ENCODE measurements at regions not wholly inside any gene's neighbourhood (a gene's known extent, or its start where the extent isn't known, plus 50 kb on each side); places are given as distances from the start of the nearest gene placed in this dataset.

GRCh38 chr12:22979854-22980469, 355.0 kb downstream of the ETNK1 start:
- H3K9me3 ChIP-seq (ENCODE audit: control insufficient read depth in 2 of 2, insufficient read depth in 1 of 2, low read length in 1 of 2), result no peaks in the 10 kb centered on the region
- no peaks in the 10 kb centered on the region for H3K27me3 ChIP-seq (ENCODE audit: control insufficient read depth in 2 of 2, insufficient read depth in 1 of 2, low read length in 1 of 2)
- WGBS, result 83% methylated on average over 5 of the region's 5 CpGs
- H3K36me3 ChIP-seq (ENCODE audit: control insufficient read depth in 2 of 2, insufficient read depth in 2 of 2, low read length in 1 of 2), result no peaks in the 10 kb centered on the region
- no peaks in the 10 kb centered on the region for H3K4me1 ChIP-seq (ENCODE audit: control insufficient read depth in 2 of 2, insufficient read depth in 2 of 2, low read length in 2 of 2)
- no peak overlapping the region for H3K27ac ChIP-seq (ENCODE audit: low read depth in 1 of 2, low read length in 1 of 2)
- no peak for DNase-seq (ENCODE audit: low read depth in 6 of 9, low spot score in 9 of 9)
- H3K4me3 ChIP-seq (ENCODE audit: low read length in 2 of 2), result no peak overlapping the region

GRCh38 chr12:22981711-22982110, 356.7 kb downstream of the ETNK1 start:
- H3K4me3 ChIP-seq (ENCODE audit: low read length in 2 of 2), result no peak overlapping the region
- no peak for DNase-seq (ENCODE audit: low read depth in 6 of 9, low spot score in 9 of 9)
- H3K36me3 ChIP-seq (ENCODE audit: control insufficient read depth in 2 of 2, insufficient read depth in 2 of 2, low read length in 1 of 2), result no peaks in the 10 kb centered on the region
- no peaks in the 10 kb centered on the region for H3K27me3 ChIP-seq (ENCODE audit: control insufficient read depth in 2 of 2, insufficient read depth in 1 of 2, low read length in 1 of 2)
- no peaks in the 10 kb centered on the region for H3K4me1 ChIP-seq (ENCODE audit: control insufficient read depth in 2 of 2, insufficient read depth in 2 of 2, low read length in 2 of 2)
- 94% methylated on average over 3 of the region's 3 CpGs for WGBS
- H3K27ac ChIP-seq (ENCODE audit: low read depth in 1 of 2, low read length in 1 of 2), result no peak overlapping the region
- H3K9me3 ChIP-seq (ENCODE audit: control insufficient read depth in 2 of 2, insufficient read depth in 1 of 2, low read length in 1 of 2), result no peaks in the 10 kb centered on the region

GRCh38 chr12:22982635-22983034, 357.7 kb downstream of the ETNK1 start:
- no peak for DNase-seq (ENCODE audit: low read depth in 6 of 9, low spot score in 9 of 9)
- Histone ChIP-seq H3K27ac (ENCODE audit: low read depth in 1 of 2, low read length in 1 of 2) (no peak overlapping the region), H3K27me3 (ENCODE audit: control insufficient read depth in 2 of 2, insufficient read depth in 1 of 2, low read length in 1 of 2) (no peaks in the 10 kb centered on the region), H3K4me3 (ENCODE audit: low read length in 2 of 2) (no peak overlapping the region), H3K4me1 (ENCODE audit: control insufficient read depth in 2 of 2, insufficient read depth in 2 of 2, low read length in 2 of 2) (no peaks in the 10 kb centered on the region), H3K36me3 (ENCODE audit: control insufficient read depth in 2 of 2, insufficient read depth in 2 of 2, low read length in 1 of 2) (no peaks in the 10 kb centered on the region), H3K9me3 (ENCODE audit: control insufficient read depth in 2 of 2, insufficient read depth in 1 of 2, low read length in 1 of 2) (no peaks in the 10 kb centered on the region)
- WGBS, result 95% methylated on average over 13 of the region's 13 CpGs

GRCh38 chr12:22986997-22987396, 362.0 kb downstream of the ETNK1 start:
- Histone ChIP-seq H3K27ac (ENCODE audit: low read depth in 1 of 2, low read length in 1 of 2) (no peak overlapping the region), H3K9me3 (ENCODE audit: control insufficient read depth in 2 of 2, insufficient read depth in 1 of 2, low read length in 1 of 2) (no peaks in the 10 kb centered on the region), H3K4me3 (ENCODE audit: low read length in 2 of 2) (no peak overlapping the region), H3K27me3 (ENCODE audit: control insufficient read depth in 2 of 2, insufficient read depth in 1 of 2, low read length in 1 of 2) (no peaks in the 10 kb centered on the region), H3K4me1 (ENCODE audit: control insufficient read depth in 2 of 2, insufficient read depth in 2 of 2, low read length in 2 of 2) (no peaks in the 10 kb centered on the region), H3K36me3 (ENCODE audit: control insufficient read depth in 2 of 2, insufficient read depth in 2 of 2, low read length in 1 of 2) (no peaks in the 10 kb centered on the region)
- WGBS, result 88% methylated on average over 1 of the region's 1 CpG
- DNase-seq (ENCODE audit: low read depth in 6 of 9, low spot score in 9 of 9), result no peak

- Histone ChIP-seq H3K9me3 (ENCODE audit: control insufficient read depth in 2 of 2, insufficient read depth in 1 of 2, low read length in 1 of 2) (no peaks in the 10 kb centered on the region), H3K4me3 (ENCODE audit: low read length in 2 of 2) (no peak overlapping the region), H3K27me3 (ENCODE audit: control insufficient read depth in 2 of 2, insufficient read depth in 1 of 2, low read length in 1 of 2) (no peaks in the 10 kb centered on the region), H3K36me3 (ENCODE audit: control insufficient read depth in 2 of 2, insufficient read depth in 2 of 2, low read length in 1 of 2) (no peaks in the 10 kb centered on the region), H3K4me1 (ENCODE audit: control insufficient read depth in 2 of 2, insufficient read depth in 2 of 2, low read length in 2 of 2) (no peaks in the 10 kb centered on the region), H3K27ac (ENCODE audit: low read depth in 1 of 2, low read length in 1 of 2) (no peak overlapping the region)
- 87% methylated on average over 1 of the region's 1 CpG for WGBS
- DNase-seq (ENCODE audit: low read depth in 6 of 9, low spot score in 9 of 9), result no peak
Measured at GRCh38 chr12:22990501-22990900, 365.5 kb downstream of the ETNK1 start.

- Histone ChIP-seq H3K4me3 (ENCODE audit: low read length in 2 of 2) (no peak overlapping the region), H3K36me3 (ENCODE audit: control insufficient read depth in 2 of 2, insufficient read depth in 2 of 2, low read length in 1 of 2) (no peaks in the 10 kb centered on the region), H3K27me3 (ENCODE audit: control insufficient read depth in 2 of 2, insufficient read depth in 1 of 2, low read length in 1 of 2) (no peaks in the 10 kb centered on the region), H3K4me1 (ENCODE audit: control insufficient read depth in 2 of 2, insufficient read depth in 2 of 2, low read length in 2 of 2) (no peaks in the 10 kb centered on the region), H3K27ac (ENCODE audit: low read depth in 1 of 2, low read length in 1 of 2) (no peak overlapping the region), H3K9me3 (ENCODE audit: control insufficient read depth in 2 of 2, insufficient read depth in 1 of 2, low read length in 1 of 2) (no peaks in the 10 kb centered on the region)
- DNase-seq (ENCODE audit: low read depth in 6 of 9, low spot score in 9 of 9), result no peak
- 93% methylated on average over 3 of the region's 3 CpGs for WGBS
Measured at GRCh38 chr12:22991250-22991844, 366.4 kb downstream of the ETNK1 start.

GRCh38 chr12:22993609-22994315, 368.8 kb downstream of the ETNK1 start:
- H3K27me3 ChIP-seq (ENCODE audit: control insufficient read depth in 2 of 2, insufficient read depth in 1 of 2, low read length in 1 of 2), result no peaks in the 10 kb centered on the region
- 59% methylated on average over 4 of the region's 4 CpGs for WGBS

GRCh38 chr12:22994316-22994675, 369.3 kb downstream of the ETNK1 start:
- no peak overlapping the region for H3K4me3 ChIP-seq (ENCODE audit: low read length in 2 of 2)
- no peaks in the 10 kb centered on the region for H3K4me1 ChIP-seq (ENCODE audit: control insufficient read depth in 2 of 2, insufficient read depth in 2 of 2, low read length in 2 of 2)
- no peak for DNase-seq (ENCODE audit: low read depth in 6 of 9, low spot score in 9 of 9)
- no peak overlapping the region for H3K27ac ChIP-seq (ENCODE audit: low read depth in 1 of 2, low read length in 1 of 2)
- H3K36me3 ChIP-seq (ENCODE audit: control insufficient read depth in 2 of 2, insufficient read depth in 2 of 2, low read length in 1 of 2), result no peaks in the 10 kb centered on the region
- no peaks in the 10 kb centered on the region for H3K9me3 ChIP-seq (ENCODE audit: control insufficient read depth in 2 of 2, insufficient read depth in 1 of 2, low read length in 1 of 2)
- 83% methylated on average over 3 of the region's 3 CpGs for WGBS
- H3K27me3 ChIP-seq (ENCODE audit: control insufficient read depth in 2 of 2, insufficient read depth in 1 of 2, low read length in 1 of 2), result no peaks in the 10 kb centered on the region

More at GRCh38 chr12:22993609-22994315, 368.8 kb downstream of the ETNK1 start:
- Histone ChIP-seq H3K27ac (ENCODE audit: low read depth in 1 of 2, low read length in 1 of 2) (no peak overlapping the region), H3K36me3 (ENCODE audit: control insufficient read depth in 2 of 2, insufficient read depth in 2 of 2, low read length in 1 of 2) (no peaks in the 10 kb centered on the region), H3K4me3 (ENCODE audit: low read length in 2 of 2) (no peak overlapping the region), H3K9me3 (ENCODE audit: control insufficient read depth in 2 of 2, insufficient read depth in 1 of 2, low read length in 1 of 2) (no peaks in the 10 kb centered on the region), H3K4me1 (ENCODE audit: control insufficient read depth in 2 of 2, insufficient read depth in 2 of 2, low read length in 2 of 2) (no peaks in the 10 kb centered on the region)
- DNase-seq (ENCODE audit: low read depth in 6 of 9, low spot score in 9 of 9), result no peak

- no peaks in the 10 kb centered on the region for H3K9me3 ChIP-seq (ENCODE audit: control insufficient read depth in 2 of 2, insufficient read depth in 1 of 2, low read length in 1 of 2)
- DNase-seq (ENCODE audit: low read depth in 6 of 9, low spot score in 9 of 9), result no peak
- no peaks in the 10 kb centered on the region for H3K27me3 ChIP-seq (ENCODE audit: control insufficient read depth in 2 of 2, insufficient read depth in 1 of 2, low read length in 1 of 2)
- H3K4me3 ChIP-seq (ENCODE audit: low read length in 2 of 2), result no peak overlapping the region
- 85% methylated on average over 3 of the region's 3 CpGs for WGBS
- no peaks in the 10 kb centered on the region for H3K4me1 ChIP-seq (ENCODE audit: control insufficient read depth in 2 of 2, insufficient read depth in 2 of 2, low read length in 2 of 2)
- H3K27ac ChIP-seq (ENCODE audit: low read depth in 1 of 2, low read length in 1 of 2), result no peak overlapping the region
- no peaks in the 10 kb centered on the region for H3K36me3 ChIP-seq (ENCODE audit: control insufficient read depth in 2 of 2, insufficient read depth in 2 of 2, low read length in 1 of 2)
Measured at GRCh38 chr12:23001487-23001886, 376.5 kb downstream of the ETNK1 start.
